HG03060 (cell line): ENCODE measurements at regions not wholly inside any gene's neighbourhood (a gene's known extent, or its start where the extent isn't known, plus 50 kb on each side); places are given as distances from the start of the nearest gene placed in this dataset.
A peak's percentile ranks its signal among the peaks of the same experiment; 100 is the strongest.

Source experiments
- ATAC-seq: cut with Tn5 transposase; IDR thresholded peaks from one replicate; pipeline ENCODE4 v1.9.1; 2021; ENCODE audit warnings: low read depth, moderate number of reproducible peaks; ENCODE audit not compliant: unreplicated experiment

DNA sequence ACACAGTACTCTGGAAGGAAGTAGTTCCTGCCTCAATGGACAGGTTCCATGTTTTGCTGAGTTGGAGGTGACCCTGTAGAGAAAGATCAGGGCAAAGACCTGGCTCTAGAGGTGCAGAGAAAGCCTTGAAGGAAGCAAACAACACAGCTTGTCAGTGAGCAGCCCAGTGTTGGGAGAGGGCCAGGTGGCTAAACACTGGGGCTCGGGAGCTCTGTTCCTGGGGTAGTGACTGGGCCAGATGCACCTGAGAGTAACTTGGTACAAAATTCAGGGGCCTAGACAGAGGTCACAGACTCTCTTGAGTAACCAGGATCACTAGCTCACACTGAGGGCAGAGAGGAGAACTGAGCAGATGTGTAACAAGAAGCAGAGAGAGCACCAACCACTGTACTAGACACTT lies 138.4 kb upstream of the NALF2 start:
- no peak for ATAC-seq

DNA sequence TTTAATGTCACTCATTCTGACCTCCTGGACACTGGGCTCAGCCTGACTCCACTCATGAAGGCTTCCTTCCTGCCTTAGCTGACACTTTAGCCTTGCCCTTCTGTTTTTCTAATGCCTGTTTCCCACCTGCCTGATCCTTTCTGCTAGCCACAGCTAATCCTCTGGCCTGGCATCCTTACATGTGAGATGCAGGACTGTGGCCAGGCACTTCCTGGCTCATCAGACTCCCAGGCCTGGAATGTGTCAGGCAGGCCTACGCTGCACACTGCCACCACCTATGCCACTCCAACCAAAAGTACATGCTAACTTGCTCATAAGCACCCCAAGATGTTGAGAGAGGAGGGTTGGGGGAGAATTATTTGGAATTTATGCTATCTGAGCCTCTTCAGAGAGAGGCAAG lies 138.8 kb upstream of the NALF2 start:
- no peak for ATAC-seq

DNA sequence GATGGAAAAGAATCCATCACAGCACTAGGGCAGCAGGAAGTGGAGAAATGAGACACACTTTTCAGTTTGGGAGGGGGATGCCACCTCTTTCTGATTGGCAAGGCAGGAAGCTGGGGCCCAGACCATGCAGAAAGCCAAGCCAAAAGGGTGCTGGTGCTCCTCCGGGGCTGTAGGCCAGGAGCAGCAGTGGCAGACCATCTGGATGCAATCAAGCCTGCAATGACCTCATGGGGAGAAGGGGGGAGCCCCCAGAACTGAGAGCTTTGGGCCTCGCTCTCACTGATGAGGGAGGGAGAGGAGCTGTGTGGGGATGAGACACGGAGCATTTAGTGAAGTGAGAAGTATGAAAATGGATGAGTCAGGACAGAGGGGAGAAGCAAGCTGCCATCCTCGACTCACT lies 141.3 kb upstream of the NALF2 start:
- peak; percentile 49 for ATAC-seq

DNA sequence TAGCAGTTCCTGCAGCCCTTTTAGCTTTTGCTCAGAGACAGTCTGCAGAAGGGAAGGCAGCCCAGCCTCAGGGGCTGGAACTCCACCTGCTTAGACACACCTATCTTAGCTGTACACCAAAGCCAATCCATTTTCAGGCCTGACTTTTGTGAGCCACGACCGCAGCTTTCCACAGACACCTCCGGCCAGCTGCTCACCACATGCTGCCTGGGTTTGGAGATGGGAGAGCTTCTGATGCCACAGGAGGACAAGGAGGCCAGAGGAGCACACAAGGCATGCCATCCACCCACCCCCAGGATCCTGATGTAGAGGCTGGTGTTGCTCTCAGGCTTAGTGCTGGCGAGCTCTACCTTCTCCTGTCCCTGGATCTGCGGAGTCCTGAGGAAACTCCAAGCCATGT lies 141.8 kb upstream of the NALF2 start:
- no peak for ATAC-seq

DNA sequence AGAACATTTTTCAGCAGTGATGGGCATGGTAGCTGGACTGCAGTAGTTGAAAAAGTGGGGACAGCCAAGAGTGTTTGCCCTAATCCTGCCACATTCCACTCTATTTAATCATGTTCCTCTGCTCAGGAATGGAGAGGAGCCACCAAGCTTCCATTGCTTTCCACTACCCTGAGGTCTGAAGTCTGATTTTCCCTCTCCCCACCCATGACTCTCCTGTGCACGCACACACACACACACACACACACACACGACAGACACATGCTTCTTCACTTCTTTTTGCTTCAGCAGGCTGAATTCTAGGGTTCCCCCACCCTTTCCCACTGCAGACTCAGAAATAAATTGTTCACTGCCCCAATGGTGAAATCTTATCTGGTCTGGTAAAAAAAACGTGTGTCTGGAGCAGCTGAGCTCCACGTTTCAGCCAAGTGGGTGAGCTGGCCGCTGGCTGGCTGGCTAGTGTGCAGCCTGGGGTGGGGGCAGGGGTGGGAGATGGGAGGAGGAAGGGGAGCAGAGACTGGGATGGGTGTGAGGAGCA lies 142.7 kb upstream of the NALF2 start:
- no peak for ATAC-seq

DNA sequence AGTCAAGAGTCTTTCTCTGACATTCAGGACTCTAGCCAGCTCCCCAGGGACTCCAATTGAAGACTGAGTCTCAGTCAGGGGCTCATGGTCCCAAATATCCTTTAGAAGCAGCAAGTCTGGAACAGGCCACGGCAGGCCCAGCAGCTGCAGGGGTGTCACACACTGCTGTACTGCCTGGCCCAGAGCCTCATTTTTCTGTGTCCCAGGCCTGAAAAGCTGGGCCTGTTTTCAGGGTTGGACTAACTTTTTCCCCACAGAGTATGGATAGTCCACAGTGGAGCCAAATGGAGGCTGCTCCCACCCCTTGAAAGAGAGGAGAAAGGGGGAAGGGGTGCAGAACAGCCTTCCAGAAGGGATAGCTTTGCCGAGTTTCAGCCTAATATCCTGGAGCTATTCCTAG lies 146.8 kb upstream of the NALF2 start:
- ATAC-seq = no peak

DNA sequence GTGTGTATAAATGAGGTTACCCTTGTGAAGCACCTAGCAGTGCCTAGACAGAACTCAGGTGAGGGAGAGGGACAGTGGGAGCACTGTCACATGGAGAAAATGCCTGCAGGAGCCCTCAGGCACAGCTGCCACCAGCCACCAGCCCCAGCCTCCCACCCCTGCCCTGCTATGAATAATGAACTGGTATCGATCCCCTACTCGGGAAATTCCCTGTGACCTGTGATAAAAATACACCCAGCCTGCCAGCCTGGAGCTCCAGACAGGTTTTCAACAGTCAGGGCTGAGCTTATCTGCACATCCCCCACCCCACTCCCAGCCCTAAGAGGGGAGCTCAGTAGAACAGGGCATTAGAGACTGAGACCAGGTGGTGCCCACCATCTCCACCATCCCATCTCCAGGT lies 159.6 kb upstream of the PJA1 start:
- ATAC-seq = no peak

DNA sequence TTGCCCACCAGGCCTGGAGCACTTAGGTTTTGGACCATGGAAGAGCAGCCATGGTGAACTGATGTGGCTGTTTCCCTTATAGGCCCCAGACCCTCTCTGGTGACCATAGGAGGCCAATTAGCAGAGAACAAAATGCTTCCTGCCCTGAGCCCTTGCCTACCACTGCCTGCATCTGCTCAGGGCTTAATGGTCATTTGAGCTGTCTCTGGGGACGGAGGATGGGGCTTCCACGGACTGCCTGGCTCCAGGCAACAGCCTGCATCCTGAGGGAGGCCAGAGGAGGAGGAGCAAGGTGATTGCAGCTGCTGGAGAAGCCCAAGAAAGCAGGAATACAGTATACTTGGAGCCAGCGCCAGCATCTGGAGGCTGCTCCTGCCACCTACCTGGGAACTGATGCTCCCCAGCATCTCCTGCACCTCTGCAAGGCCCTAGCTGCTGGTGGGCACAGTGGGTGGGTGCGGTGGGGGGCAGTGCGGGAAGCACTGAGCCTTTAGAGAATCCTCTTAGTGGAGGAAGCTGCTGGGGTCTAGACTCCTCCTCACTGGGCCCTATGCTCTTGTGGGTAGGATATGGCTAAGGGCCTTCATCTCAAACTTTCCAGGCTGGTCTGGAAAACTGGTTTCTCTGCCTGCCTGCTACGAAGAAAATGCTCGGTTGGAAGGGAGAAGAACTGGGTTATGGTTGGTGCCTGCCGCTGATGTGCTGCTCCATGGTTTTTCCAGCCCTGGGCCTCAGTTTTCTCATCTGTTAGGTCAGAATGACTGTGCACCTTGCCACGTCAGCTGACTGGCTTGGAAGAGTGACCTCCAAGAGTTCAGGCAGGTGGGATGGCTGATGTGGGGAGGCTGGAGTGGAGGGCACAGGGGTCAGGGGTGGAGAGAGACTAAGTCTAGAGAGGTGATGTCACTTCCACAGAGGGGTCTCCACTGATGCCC lies 158.8 kb upstream of the PJA1 start:
- ATAC-seq = no peak

DNA sequence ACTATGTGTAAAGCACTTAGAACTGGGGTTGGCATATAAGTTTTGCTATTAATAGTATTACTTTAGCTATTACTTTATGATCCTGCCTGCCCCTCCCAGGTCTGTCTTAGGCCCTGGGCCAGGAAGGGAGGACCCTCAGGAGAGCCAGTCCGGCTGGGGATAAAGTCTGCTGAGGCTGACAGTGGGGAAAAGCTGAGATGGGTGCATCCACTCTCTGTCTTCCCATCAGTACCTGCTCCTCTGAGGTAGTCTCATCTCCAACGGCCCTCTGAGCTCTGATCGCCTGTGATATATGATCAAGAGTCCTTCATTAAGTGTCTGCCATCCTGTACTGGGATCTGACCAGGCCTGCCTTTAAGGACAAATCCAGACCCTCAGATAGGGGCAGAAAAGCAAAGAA lies 156.5 kb upstream of the PJA1 start:
- ATAC-seq = no peak

DNA sequence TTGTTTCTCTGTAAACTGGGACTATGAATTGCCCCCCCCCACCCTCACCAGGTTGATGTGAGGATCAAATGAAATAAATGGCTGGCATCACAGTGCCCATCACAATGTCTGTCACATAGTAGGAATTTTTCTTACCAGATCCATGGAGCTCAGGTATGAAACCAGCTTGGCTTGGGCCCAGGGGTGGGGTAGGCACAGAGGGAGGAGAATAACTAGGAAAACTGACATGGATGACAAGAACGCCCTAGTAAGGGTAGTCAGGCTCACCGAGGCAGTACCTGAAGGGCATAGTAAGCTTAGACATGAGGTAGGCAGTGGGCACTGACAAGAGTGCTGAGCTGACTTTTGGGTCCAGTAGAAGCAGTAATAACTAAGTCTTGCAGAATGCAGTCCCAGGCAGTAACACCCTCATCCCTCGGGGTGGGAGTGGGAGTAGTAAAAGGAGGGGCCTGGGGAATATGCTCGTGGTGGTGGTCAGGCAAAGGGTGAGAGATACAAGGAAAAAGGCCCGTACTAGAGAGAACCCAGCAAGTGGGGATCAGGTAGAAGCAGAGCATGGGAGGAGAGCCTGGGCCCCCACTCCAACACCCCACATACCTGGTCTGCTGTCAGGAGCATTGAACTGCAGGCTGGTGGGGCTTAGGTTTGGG lies 155.9 kb upstream of the PJA1 start:
- ATAC-seq = no peak

DNA sequence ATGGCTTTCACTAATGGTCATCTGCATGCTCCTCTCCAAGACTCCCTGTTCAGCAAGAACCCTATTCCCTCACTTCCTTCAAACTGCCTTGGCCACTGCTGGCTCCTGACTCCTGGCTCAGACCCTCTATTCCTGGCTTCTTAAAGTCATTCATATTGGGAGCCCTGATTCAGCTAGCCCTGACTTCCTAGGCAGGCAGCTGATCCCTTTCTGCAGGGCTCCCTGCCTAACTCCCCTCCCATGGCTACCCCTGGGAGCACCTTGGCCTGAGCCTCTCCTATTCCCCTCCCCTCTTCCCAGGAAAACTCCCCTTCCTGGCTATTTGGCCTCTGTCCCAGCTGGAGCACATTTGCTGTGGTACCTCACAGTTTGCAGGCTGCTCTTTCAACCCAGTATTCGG lies 154.9 kb upstream of the PJA1 start:
- no peak for ATAC-seq

DNA sequence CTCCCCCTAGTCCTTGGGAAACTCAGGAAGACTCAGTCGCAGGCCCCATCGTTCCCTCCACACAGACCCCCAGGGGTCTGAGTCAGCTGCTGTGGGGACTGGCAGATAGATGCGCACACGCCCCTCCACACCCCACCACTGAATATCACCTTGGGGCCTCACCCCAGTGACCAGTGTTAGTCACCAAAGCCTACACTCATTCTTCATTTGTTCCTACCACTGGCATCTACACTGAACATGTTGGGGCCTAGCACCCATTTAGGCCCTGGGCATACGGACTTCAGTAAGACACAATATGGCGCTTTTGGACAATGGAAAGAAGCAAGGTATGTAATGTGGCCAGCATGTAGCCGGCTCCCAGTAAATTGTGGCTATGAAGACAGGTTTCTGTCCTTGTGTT lies 154.1 kb upstream of the PJA1 start:
- ATAC-seq = no peak

DNA sequence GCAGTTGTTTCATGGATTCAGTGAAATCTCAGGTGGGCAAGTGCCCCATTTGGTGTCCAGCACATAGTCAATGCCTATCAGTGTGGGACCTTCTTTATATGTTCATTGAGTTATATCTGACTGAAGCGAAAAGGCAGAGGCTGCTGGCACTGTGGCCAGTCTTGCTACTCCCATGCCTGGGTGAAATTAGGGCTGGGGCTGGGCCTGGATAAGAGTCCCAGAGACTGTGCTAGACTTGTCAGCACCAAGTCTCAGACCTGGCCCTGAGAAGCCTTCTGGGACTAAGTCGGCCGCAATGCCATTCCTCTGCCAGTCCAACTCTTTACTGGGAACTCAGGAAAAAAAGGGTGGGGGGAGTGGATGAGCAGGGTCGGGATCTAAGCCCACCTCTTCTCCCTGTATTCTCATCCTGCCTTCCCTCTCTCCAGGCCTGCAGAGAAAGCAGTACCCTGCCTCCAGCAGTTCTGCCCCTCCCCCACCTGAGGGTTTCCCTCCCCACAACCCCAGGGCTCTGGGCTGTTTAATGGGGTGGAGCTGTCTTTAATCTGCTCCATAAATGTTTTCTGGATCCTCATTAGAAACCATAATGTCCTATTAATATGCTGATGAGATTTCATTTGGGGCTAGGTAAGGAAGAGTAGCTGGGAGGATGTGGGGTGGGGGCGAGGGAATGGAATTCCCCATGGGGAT lies 153.5 kb upstream of the PJA1 start:
- ATAC-seq = no peak

DNA sequence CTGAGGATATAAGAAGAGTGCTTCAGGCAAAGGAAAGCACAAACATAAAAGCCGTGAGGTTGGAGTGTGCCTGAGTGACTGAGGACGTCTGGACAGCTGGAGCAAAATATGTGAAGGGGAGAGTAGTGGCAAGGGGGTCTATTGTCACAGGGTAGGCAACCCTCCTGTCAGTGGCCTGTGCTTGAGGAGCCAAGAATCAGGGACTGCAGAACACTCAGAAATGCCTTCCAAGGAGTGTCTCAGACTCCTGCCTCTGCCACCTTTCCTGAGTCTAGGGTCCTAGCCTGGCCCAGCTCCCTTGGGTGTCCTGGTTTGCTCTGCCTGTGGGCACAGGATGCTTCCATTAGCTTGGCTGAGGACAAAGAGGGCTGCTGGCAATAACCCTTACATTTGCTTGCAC lies 152.5 kb upstream of the PJA1 start:
- no peak for ATAC-seq

DNA sequence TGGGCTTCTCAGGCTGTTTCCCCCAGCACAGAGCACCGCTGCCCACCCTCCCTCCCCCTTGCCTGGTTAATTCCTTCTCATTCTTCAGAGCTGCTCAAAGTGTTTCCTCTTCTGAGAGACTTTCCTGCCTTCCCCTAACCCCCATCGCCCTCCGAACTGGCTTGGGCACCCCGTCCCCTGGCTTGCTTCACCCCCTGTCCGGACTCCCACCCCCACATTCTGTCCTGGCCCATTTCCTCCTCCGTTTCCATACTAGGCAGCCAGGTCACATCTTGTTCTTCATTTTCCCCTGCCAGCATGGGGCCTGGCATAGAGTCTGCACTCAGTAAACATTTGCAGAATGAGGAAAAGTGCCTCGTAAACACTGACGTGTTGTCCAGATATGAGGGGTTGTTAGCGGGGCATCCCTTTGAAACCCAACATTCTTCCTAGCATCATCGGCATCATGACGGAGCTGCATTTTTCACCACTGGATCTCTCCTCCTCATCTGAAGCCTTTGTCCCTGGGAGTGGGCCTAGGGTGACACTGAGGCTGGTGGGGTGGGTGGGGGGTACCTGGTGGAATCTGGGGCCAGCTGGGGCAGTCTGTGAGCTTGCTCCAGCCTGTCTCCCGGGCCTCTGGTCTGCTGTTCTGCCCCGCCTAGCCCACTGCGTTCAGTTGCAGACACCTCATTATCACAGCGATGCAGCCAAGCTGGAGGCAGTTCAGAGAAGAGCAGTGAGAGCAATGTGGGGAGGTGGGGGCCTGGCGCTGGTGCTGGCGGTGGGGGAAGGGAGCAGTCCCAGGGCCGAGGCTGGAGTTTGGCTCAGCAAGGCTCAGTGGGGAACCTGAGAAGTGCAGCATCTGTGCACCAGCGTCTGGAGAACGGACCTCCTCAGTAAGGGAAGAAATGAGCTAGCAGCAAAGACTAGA lies 149.4 kb upstream of the PJA1 start:
- ATAC-seq = no peak

DNA sequence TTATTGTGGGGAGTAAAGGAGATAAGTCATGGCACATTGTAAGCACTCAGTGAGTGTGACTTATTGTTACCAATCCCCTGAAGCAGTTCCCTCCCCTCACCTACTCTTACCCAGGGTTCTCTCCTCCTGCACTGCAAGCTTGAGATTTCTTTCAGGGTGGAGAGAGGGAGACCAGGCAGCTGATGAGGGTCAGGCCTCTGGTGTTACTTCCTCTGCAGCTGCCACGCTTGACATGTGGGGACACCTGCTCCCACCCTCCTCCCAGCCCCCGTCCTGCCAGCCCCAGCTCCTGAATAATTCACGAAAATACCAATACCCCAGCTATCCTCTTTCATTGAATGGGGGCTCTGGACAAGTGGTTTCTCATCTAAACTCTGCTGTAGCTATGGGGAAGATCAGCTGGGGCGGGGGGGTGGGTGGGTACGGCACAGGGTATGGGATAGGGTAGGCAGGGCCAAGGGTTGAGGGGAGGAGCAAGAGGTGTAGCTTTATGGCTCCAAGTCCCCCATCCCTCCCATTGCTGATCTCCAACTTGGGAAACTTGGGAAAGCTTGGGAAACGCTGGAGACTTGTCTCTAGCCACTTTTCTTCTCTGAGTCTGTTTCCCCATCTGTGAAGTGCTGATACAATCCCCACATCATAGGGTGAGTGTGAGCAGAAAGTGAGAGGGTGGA lies 148.5 kb upstream of the PJA1 start:
- ATAC-seq = no peak

DNA sequence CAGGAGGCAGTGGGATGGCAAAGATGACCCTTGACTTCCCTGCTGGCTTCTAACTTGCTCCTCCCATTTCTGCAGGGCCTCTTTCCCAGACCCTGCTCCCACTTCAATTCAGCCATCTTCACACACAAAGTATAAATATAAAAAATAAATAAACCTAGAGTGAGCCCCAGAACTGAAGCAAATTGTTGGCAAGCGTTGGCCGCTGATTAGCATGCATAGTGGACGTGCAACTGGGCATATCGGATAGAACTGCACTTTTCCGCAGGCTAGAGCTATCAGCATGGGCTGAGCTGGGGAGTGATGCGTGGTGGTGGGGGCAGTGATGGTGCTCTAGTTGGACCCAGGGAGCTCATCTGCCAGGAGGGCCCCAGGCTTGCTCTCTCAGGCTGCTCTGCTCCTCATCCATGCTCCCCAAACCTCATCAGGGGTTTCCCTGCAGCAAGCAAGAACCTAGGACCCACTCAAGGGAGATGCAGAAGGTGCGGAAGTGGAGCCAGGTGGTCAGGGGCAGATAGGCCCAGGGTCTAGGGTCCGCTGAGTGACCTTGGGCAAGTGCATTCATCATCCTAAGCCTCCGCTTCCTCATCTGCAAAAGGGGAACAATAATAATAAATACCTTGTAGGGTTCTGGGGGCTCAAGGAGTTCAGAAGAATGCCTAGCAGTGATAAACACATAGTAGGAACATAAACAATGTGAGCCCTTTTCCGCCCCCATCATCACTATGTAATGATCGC lies 146.8 kb upstream of the PJA1 start:
- ATAC-seq = no peak

DNA sequence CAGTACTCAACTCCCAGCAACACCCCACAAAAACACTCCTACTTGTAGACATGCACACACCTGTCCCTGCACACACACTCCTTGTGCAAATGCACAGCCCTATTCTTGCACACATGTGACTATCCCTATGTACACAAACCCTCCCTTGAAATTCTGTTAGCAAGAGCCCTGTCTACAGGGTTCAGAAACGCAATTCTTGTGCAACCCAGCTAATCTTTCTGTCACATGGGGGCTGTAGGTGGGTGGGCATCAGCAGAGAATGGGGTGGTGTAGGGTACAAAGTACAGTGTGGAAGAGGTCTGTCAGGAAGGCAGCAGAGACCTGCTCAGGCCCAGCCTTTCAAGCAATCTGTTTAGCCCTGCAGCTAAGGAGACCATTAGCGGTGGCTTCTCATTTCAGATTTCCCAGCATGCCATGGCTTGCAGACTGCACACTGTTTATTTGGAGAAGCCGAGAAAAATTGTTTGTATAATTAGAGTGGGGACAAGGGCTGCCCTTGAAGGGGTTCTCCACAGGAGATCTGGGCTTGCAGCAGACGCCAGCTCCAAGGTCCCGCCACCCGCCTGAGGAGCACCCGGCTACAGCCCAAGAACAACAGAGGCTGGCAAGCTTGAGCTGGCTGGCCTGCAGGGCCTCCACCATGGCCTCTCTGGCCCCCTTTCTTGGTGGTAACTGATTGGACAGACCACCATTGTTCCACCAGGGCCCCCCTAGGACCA lies 144.0 kb upstream of the PJA1 start:
- ATAC-seq = no peak
